ENCODE measurements at regions not wholly inside any gene's neighbourhood (a gene's known extent, or its start where the extent isn't known, plus 50 kb on each side); places are given as distances from the start of the nearest gene placed in this dataset.

GRCh38 chr3:111318289-111318688 is 223.7 kb upstream of the CD96 start:
- TF ChIP-seq POLR2A (IDR thresholded peaks at IDR 0.05) (no peak), CTCF (IDR thresholded peaks at IDR 0.05) (no peak), POLR2AphosphoS5 (IDR thresholded peaks at IDR 0.05) (no peak), EP300 (IDR thresholded peaks at IDR 0.05) (no peak)
